ENCODE measurements at regions not wholly inside any gene's neighbourhood (a gene's known extent, or its start where the extent isn't known, plus 50 kb on each side); places are given as distances from the start of the nearest gene placed in this dataset.

DNA sequence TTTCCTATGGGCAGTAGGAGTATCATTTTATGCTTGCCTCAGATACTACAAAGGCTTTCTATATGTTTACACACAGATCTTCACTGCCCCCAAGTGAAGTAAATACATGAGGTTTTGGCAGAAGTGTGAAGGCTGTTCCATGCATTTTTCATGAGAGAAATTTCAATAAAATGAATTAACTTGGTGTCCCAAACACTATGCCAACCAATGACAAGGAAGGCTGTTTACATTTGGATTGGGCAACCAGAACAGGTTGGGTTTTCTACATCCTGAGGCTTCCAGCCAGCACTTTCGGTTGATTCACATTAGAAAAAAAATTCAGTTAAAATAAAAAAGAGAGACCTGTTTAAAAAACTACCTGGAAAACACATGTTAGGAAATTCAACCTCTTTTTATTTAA, 625.4 kb downstream of the KCNJ2 start:
- H3K4me3 ChIP-seq, result no peak overlapping the region
- TF ChIP-seq CTCF (IDR thresholded peaks at IDR 0.05), result no peak
- no peaks in the 10 kb centered on the region for H3K36me3 ChIP-seq
- no peaks in the 10 kb centered on the region for H3K27me3 ChIP-seq
- intact Hi-C loops (cut with DNase I; ENCODE audit: low total_unique reads), result no loop called here
- no peak for DNase-seq
- no peaks in the 10 kb centered on the region for H3K9me3 ChIP-seq
- no peaks in the 10 kb centered on the region for H3K4me1 ChIP-seq
- H3K27ac ChIP-seq, result no peak overlapping the region

- Histone ChIP-seq H3K27ac (no peak overlapping the region), H3K27me3 (no peaks in the 10 kb centered on the region), H3K4me1 (no peaks in the 10 kb centered on the region), H3K4me3 (no peak overlapping the region), H3K36me3 (no peaks in the 10 kb centered on the region), H3K9me3 (no peaks in the 10 kb centered on the region)
- intact Hi-C loops (cut with DNase I; ENCODE audit: low total_unique reads), result no loop called here
- TF ChIP-seq CTCF (IDR thresholded peaks at IDR 0.05), result no peak
- DNase-seq, result no peak
These were observed 626.3 kb downstream of the KCNJ2 start for GRCh38 chr17:70795620-70796019.

- H3K9me3 ChIP-seq, result no peaks in the 10 kb centered on the region
- DNase-seq, result no peak
- H3K27ac ChIP-seq, result no peak overlapping the region
- no peak overlapping the region for H3K4me3 ChIP-seq
- TF ChIP-seq CTCF (IDR thresholded peaks at IDR 0.05), result no peak
- H3K4me1 ChIP-seq, result no peaks in the 10 kb centered on the region
- intact Hi-C loops (cut with DNase I; ENCODE audit: low total_unique reads), result no loop called here
- H3K36me3 ChIP-seq, result no peaks in the 10 kb centered on the region
- H3K27me3 ChIP-seq, result no peaks in the 10 kb centered on the region
These were observed 627.4 kb downstream of the KCNJ2 start for GRCh38 chr17:70796757-70797156.

DNA sequence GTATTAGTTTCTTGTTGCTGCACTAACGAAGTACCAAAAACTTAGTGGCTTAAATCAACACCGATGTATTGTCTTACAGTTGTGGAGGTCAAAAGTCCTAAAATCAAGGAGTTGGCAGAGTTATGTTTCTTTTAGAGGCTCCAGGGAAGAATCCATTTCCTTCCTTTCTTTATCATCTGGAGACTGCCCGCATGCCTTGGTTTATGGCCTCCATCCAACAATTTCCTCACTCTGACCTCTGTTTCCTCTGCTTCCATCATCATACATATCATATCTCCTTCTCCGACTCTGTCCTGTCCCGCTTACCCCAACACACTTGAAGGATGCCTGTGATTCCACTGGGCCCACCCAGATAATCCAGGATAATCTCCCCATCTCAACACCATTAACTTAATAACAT, 627.8 kb downstream of the KCNJ2 start:
- no peaks in the 10 kb centered on the region for H3K9me3 ChIP-seq
- H3K4me3 ChIP-seq, result no peak overlapping the region
- H3K27ac ChIP-seq, result no peak overlapping the region
- H3K27me3 ChIP-seq, result no peaks in the 10 kb centered on the region
- no peak for DNase-seq
- no peaks in the 10 kb centered on the region for H3K36me3 ChIP-seq
- TF ChIP-seq CTCF (IDR thresholded peaks at IDR 0.05), result no peak
- intact Hi-C loops (cut with DNase I; ENCODE audit: low total_unique reads), result no loop called here
- no peaks in the 10 kb centered on the region for H3K4me1 ChIP-seq

- Histone ChIP-seq H3K27me3 (no peaks in the 10 kb centered on the region), H3K4me3 (no peak overlapping the region), H3K9me3 (no peaks in the 10 kb centered on the region), H3K36me3 (no peaks in the 10 kb centered on the region), H3K4me1 (no peaks in the 10 kb centered on the region), H3K27ac (no peak overlapping the region)
- no peak for DNase-seq
- intact Hi-C loops (cut with DNase I; ENCODE audit: low total_unique reads), result no loop called here
- TF ChIP-seq CTCF (IDR thresholded peaks at IDR 0.05), result no peak
These were observed 634.8 kb downstream of the KCNJ2 start for GRCh38 chr17:70804161-70804560.

- Histone ChIP-seq H3K36me3 (no peaks in the 10 kb centered on the region), H3K4me1 (no peaks in the 10 kb centered on the region), H3K9me3 (no peaks in the 10 kb centered on the region), H3K27me3 (no peaks in the 10 kb centered on the region), H3K4me3 (no peak overlapping the region), H3K27ac (no peak overlapping the region)
- no peak for TF ChIP-seq CTCF (IDR thresholded peaks at IDR 0.05)
- intact Hi-C loops (cut with DNase I; ENCODE audit: low total_unique reads), result no loop called here
- DNase-seq, result no peak
These were observed 639.3 kb downstream of the KCNJ2 start for GRCh38 chr17:70808596-70808995.

Measured in tibial artery (tissue), 4 donors.